ENCODE measurements at regions not wholly inside any gene's neighbourhood (a gene's known extent, or its start where the extent isn't known, plus 50 kb on each side); places are given as distances from the start of the nearest gene placed in this dataset.
"Not testable (repeated sequence)": the region's sequence is repeated elsewhere in the genome, so short reads cannot be mapped to it uniquely, and the experiment has no call there.

DNA sequence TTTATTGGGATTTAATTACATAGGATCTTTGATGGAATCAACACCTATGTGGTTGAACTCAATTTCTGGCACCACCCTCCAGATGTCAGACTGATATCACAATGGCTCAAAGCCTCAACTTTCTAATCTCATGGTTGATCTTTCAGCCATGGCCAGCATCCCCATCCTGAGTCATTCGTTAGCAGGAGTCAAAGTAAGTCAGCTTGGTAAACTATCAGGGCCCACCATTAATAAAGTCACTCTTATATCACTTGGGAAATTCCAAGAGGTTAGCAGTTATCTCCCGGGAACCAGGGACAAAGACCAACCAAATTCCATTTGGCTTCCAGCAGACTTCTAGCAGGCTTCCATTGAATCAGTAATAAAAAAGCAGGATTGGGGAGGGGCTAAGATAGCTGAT is 50.7 kb upstream of the TNFSF4 start:
- no peak for FAIRE-seq

DNA sequence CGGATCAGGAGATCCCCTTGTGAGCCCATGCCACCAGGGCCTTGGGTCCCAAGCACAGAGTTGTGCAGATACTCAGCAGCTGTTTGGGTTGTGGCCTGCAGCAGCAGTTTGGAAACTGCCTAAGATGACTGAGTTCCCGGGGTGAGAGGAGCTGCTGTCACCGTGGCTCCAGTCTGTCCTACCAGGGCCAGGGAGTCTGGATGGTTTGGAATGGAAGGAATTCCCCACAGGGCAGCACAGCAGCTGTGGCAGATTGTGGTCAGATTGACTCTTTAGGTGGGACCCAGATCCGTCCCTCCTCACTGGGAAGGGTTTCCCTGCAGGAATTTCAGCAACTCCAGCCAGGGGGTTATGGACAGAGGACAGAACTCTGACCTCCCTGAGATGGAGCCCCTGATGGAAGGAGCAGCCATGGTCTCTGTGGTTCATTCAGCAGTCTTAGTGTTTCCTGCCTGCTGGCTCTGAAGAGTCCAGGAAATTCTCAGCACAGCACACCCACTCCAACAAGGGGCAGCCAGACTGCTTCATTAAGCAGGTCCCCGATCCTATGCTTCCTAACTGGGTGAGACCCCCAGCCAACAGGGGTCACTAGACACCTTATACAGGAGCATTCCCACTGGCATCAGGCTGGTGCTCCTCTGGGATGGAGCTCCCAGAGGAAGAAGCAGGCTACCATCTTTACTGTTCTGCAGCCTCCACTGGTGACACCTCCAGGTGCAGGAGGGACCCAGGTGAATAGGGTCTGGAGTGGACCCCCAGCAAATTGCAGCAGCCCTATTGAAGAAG is 51.5 kb upstream of the TNFSF4 start:
- FAIRE-seq = no peak

DNA sequence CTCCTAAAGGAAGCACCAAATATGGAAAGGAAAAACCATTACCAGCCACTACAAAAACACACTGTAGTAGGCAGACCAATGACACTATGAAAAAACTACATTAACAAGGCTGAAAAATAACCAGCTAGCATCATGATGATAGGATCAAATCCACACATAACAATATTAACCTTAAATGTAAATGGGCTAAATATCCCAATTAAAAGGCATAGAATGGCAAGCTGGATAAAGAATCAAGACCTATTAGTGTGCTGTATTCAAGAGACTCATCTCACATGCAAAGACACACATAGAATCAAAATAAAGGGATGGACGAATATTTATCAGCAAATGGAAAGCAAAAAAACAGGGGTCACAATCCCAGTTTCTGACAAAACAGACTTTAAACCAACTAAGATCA is 53.2 kb upstream of the TNFSF4 start:
- FAIRE-seq = not testable (repeated sequence)

DNA sequence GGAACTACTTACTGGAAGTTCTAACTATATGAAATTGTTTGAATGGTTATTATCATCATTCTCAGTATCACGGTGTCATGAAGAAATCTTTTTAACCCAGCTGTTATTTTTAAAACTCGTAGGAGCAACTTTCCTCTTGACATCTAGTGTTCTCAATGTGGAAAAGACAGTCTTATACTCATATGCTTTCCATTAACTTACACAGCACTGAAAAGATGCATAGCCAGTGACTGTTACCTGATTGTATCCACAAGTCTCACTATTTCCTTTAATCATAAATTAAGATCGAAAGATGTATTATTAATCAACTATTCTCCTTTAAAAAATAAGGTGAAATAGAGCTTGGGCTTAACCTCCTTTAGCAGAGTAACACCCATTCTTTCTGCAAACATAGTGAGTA is 59.7 kb upstream of the TNFSF4 start:
- FAIRE-seq = no peak

DNA sequence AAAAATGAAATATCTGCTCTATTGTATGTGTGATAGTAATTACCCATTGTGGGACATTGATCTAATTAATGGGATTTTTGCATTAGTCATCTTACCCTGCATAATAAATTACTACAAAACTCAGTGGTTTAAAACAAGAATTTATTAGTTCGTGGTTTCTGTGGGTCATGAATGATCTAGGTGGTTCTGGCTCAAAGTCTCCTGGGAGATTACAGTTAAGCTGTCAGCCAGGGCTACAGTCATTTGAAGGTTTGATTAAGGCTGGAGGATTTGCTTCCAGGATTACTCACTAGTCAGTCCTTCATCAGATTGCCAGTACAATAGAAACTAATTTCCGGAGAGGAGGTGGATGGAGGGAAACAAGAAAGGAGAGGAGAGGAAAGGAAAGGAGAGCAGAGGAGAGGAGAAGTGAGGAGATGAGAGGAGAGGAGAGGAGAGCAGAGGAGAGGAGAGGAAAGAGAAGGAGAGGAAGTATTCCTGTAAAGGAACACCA is 60.4 kb upstream of the TNFSF4 start:
- no peak for FAIRE-seq

DNA sequence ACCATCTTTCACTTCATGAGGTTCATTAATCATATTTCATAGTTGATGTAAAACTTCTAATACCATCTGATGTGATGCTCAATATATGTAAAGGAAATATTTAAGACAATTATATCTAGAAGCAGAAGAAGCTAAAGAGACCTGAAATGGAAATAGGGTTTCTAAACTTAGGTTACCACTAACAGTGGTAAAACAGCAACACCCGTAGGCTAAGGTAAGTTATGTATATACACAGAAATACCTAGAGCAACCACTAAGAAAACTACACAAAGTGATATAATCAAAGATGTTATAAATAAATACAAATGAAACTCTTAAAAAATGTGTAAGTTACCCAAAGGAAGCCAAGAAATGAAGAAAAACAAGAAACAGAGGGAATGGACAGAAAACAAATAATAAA is 61.1 kb upstream of the TNFSF4 start:
- FAIRE-seq = no peak

DNA sequence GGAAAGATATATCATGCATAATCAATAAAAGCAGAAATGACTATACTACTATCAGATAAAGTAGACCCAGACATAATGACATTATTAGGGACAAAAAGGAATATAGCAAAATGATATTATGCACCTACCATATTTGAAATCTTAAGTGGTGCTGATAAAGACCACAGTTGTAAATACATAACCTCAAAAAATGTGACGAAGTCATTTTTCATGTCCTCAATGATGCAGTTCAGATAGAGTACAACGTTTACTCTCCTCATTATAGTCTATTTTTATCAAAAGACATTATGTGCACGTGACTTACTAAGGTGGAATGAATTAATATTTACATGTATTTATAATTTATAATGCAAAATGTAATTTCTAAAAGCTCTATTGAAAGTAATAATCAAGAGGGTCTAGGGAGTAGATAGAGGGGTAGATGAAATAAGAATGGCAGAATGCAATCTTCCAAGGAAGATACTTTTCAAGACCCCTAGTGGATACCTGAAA is 61.7 kb upstream of the TNFSF4 start:
- no peak for FAIRE-seq

DNA sequence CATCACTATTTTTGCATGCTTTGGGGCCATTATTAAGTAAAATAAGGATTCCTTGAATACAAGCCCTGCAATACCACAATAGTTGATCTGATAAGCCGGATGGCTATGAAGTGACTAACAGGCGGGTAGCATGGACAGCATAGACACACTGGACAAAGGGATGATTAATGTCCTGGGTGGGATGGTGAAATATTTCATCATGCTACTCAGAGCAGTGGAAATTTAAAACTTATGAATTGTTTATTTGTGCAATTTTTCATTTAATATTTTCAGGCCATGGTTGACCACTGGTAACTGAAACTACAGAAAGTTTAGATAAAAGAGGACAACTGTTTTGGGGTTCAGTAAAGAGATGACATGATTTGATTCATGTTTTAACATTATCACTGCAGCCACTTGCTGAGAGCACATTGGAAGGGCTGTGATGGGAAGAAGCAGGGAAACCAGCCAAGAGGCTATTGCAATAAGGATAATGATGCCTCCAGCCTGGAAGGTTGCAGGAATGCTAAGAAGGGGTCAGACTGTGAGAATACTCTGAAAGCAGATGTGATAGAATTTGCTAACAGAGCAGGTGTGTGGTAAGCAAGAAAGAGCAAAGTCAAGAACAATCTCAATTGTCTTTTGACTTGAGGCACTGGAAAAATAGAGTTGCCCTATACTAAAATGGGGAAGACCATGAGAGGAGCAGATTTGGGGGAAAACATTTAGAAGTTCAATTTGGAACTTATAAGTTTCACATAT is 62.5 kb upstream of the TNFSF4 start:
- no peak for FAIRE-seq

DNA sequence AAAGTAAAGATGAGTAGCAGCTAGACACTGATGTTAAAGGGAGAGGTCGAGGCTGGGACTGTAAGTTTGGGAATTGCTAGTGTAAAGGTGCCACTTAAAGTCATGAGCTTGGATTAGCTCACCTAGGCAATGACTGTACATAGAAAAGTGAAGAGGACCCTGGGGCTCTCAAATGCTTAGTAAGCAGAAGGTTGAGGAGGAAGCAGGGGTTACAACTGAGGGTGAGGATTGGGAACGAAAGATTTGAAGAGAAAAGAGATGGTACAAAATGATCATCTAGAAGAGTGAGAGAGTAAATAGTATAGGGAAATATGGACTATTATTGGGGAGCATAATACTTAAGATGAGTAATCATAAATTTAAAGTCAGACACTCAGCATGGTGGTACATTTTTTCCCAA is 63.1 kb upstream of the TNFSF4 start:
- no peak for FAIRE-seq

DNA sequence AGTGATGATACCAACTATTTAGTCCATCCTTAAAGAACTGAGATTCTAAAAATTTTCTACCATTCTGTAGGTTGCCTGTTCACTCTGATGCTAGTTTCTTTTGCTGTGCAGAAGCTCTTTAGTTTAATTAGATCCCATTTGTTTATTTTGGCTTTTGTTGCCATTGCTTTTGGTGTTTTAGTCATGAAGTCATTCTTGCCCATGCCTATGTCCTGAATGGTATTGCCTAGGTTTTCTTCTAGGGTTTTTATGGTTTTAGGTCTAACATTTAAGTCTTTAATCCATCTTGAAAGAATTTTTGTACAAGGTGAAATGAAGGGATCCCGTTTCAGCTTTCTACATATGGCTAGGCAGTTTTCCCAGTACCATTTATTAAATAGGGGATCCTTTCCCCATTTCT is 63.9 kb upstream of the TNFSF4 start:
- FAIRE-seq = not testable (repeated sequence)

DNA sequence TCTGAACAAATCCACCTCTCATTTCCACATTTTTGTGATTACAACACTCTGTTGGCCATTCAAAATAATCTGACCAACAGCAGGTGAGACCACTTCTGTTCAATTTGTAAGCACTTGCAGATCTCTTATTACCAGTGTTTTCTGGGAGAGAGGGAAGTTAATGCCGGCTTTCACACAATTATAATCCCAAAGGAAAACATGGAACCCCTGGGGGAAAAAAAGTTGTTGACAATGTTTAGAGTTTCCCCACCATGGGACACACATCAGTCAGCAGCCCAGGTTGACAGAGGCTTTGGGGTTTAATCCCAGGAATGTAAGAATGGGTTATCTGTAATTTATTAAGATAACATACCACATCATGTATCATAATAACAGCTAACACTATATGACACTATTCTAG is 68.4 kb upstream of the TNFSF4 start:
- no peak for FAIRE-seq

DNA sequence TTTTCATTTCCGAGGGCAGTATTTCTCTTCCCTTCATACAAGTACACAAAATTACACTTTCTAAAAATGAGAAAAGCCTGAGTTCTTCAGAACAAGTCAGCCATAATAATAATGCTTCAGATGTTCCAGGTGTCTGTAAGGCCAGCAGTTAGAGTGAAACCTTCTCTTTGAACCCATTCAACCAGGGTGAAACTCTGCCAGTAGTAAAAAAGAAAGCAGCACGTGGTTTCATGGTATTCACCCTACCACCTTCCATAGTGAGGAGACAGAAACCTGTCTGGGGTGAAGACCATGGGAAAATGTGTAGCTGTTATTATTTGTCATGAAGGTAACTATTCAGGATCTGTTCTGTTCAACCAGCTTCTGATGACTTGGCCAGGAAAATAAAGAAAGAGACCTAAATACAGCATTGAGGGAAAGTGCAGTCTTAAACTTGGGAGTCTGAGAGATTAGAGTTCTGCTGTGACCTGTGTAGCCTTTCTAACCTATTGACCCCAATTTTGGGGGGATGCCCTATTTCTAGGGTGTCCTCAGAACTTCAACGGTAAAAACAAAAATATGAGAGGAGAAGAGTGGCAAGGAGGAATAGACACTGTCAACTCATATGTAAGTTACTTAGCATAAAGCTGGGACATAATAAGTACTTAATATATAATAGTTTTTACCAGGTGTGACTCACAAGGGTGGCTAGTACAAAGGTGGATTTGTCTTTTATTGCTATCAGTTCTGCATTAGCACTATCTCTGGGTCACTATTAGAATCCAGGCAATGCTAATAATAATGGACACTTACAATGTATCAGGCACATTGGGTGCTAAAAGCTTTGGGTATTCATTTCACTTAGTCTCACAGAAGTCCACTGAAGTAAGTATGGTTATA is 70.0 kb upstream of the TNFSF4 start:
- no peak for FAIRE-seq

DNA sequence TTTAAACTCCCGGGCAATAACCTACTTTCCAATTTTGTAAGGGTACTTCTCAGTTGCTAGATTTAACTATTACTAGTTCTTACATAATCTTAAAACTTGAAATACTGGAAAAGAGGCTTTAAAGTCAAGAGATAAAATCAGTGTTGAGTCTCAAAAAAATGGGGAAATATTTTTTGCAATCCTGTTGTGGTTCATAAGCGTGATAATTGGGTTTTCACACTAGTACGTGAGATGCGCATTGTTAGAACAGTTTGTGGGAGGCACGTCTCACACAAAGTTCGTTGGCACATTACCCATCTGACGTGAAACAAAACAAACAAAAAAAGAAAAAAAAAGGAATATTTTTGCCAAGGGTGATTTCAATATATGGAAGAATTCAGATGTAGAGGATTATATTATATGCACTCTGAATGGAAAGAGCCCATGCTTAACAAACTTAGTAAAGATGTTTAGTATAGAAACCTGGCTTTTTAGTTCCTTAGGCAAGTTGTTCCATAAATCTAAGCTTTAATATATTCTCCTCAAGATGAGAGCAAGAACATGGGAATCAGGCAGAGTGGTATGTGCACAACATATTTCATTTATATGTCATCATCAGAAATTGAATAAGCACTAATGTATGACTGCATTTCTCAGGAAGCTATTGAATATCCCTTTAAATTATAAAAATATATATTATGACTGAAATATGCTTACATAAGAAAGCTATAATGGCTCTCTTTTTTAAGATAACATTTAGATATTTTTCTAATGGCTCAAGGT is 73.9 kb upstream of the TNFSF4 start:
- no peak for FAIRE-seq

DNA sequence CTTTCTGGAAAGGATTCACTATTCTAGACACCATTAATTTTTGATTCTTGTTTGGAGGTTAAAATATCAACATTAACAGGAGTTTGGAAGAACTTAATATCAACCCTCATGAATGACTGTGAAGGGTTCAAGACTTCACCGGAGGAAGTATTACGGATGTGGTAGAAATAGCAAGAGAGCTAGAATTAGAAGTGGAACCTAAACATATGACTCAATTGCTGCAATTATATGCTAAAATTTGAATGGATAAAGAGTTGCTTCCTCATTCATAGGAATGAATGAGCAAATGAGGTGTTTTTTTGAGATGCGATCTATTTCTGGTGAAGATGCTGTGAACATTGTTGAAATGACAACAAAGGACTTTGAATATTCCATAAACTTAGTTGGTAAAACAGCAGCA is 77.9 kb upstream of the TNFSF4 start:
- no peak for FAIRE-seq

DNA sequence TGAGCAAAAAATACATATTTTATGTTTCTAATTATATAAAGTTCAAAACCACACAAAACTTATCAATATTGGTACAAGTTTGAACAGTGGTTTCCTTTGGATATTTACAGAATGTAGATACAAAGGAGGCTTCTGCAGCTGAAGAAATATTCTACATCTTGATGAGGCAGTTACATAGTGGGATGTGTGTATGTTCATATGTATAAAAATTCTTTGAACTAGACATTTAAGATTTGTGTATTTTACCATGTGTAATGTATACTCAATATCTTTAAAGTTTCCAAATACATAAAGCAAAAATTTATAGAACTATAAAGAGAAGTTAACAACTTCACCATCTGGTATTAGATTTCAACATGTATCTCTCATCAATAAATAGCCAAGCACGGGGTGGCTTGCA is 80.7 kb upstream of the TNFSF4 start:
- FAIRE-seq = no peak

DNA sequence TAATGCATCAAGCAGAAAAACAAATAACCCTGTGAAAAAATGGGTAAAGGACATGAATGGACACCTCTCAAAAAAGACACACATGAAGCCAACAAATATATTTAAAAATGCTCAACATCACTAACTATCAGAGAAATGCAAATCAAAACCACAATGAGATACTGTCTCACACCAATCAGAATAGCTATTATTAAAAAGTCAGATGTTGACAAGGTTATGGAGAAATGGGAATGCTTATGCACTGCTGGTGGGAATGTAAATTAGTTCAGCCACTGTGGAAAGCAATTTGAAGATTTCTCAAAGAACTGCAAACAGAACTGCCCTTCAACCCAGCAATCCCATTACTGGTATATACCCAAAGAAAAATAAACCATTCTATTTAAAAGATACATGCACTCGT is 86.6 kb upstream of the TNFSF4 start:
- FAIRE-seq = no peak

DNA sequence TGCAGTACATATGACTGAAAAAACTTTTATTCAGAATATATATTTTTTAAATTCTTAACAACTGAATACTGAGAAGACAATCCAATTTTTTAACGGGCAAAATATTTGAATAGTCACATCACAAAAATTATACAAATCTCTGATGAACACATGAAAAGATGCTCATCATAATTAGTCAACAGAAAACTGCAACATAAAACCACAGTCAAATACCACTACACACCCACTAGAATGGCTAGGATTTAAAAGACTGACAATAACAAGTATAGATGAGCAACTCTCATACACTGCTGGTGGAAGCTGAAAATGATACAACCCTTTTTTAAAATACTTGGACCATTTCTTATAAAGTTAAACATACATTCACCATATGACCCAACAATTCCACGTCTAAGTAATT is 87.7 kb upstream of the TNFSF4 start:
- no peak for FAIRE-seq

DNA sequence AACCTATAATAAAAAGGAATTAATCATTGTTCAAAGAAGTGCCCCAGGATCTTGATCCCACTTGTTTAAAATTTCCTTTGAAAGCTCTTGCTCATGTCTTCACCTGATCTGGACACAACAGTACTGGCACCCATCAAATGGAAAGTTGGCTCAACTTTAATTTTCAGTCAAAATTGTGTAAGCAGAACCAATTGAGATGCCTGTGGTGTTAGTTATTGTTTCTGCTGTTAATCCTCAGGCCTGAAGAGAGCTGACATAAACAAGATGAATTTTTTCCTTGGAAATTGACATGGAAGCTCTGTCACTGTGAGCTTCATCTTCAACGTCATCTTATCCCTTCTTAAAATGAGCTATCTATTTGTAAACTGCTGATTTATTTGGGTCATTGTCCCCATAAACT is 88.3 kb upstream of the TNFSF4 start:
- no peak for FAIRE-seq

DNA sequence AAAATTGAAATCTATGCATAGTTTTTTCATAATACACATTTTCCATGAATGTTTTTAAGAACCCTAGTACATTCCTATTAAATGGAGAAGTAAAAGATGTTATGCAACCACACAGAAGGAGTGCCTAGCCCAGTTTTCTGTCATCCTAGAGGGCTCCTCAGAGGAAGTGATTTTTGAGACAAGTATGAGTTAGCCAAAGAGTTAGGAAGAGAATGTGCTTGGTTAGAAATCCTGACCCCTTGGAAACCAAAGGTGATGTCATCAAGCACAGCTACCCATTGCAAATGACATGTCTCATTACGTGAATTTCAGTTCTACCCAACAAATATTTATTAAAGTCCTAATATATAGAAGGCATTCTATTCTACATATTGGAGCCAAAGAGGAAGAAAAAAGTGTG is 88.9 kb upstream of the TNFSF4 start:
- no peak for FAIRE-seq

DNA sequence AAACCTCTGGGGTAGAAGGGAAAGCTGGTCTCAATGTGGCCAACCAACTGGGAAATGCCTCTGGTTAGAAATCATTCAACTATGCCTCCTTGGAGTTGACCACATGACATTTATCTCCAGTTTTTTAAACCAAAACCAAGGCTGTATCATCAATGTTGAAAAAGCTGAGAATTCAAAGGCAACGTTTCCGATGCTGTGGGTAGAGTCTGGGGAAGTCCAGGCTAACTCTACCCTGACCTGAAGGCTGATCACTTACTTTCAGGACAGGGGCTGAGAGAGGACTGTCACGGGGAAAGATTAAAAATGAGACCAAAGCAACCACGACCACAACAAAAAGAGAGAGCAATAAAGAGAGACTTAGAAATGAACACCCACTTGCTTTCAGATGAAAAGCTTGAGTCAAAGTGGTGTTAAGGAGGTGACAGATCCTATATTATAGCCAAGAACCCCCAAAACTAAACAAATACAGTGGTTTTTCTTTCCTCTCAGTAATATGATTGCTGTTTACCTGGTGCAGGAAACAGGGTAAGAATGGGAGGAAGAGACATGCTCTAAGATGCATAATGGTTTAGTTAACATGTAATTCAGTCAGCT is 90.8 kb upstream of the TNFSF4 start:
- FAIRE-seq = no peak

DNA sequence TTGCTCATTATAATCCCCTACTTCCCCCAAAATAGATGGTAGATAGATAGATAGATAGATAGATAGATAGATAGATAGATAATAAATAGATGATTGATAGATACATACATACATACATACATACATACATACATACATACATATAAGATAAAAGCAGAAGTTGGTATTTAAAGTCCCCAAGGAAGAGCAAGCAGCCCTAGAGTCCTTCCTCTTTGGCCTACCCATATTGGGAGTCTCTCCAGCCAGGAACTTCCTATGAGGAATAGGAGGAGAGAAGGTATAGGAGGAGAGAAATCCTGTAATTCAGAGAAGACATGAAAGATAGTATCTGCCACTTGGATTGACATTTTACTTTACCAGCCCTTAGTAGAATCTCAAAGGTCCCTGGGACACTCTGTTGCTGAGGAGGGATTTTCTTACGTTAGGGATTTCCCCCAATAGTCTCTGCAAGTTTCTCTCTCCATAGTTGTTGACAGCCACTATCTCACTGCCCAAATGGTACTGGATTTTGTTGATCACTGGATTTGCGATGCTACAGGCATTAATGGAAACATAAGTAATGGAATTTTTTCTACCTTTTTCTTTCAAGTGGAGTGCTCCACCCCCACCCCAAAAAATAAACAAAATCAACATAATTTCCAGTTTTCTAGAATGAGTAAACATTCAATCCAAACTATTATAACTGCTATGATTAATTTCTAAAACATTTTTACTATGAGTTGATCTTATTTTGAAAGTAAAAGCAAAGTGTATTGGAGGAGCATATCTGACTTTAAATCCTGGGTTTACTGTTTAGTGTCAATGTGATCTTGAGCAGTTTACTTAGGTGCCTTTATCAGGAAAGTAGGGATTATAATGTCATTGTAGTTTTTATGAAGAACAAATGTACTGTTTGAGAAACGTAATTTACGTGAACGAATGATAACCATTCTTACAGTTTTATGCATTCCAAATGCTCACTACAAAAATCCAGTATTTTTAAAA is 93.2 kb upstream of the TNFSF4 start:
- no peak for FAIRE-seq
